ENCODE measurements at regions not wholly inside any gene's neighbourhood (a gene's known extent, or its start where the extent isn't known, plus 50 kb on each side); places are given as distances from the start of the nearest gene placed in this dataset.

GRCh38 chr3:145224886-145225285 is 936.1 kb downstream of the PLOD2 start:
- ChIA-PET POLR2A (no interaction called here), CTCF (no interaction called here)
- ATAC-seq (ENCODE audit: poor library complexity), result no peak

GRCh38 chr3:145243875-145244274 is 917.1 kb downstream of the PLOD2 start:
- no peak overlapping the region for H3K27ac Mint-ChIP-seq

More at GRCh38 chr3:145224886-145225285, 936.1 kb downstream of the PLOD2 start:
- no peak overlapping the region for H3K4me3 ChIP-seq (ENCODE audit: low read length)
- intact Hi-C loops (cut with DNase I, micrococcal nuclease), result no loop called here
- no peaks in the 10 kb centered on the region for H3K36me3 ChIP-seq (ENCODE audit: insufficient read depth, low read length)
- DNase-seq, result no peak
- Mint-ChIP-seq H3K27ac (no peak overlapping the region), H3K9me3 (peaks cover 9% of the 10 kb centered on the region), H3K4me3 (no peak overlapping the region), H3K4me1 (ENCODE audit: low read depth) (no peaks in the 10 kb centered on the region), H3K27me3 (no peaks in the 10 kb centered on the region), H3K36me3 (ENCODE audit: low read depth) (no peaks in the 10 kb centered on the region)
- H3K27ac ChIP-seq (ENCODE audit: low read depth in 1 of 2, low read length in 2 of 2), result no peak overlapping the region
- TF ChIP-seq CTCF (IDR thresholded peaks at IDR 0.05), result no peak
- H3K9me3 ChIP-seq (ENCODE audit: control insufficient read depth in 1 of 2, insufficient read depth in 1 of 2, low read length in 2 of 2), result peaks cover 3 to 4% of the 10 kb centered on the region in 2 experiments
- no peaks in the 10 kb centered on the region for H3K4me1 ChIP-seq (ENCODE audit: insufficient read depth, low read length)
- no peaks in the 10 kb centered on the region for H3K27me3 ChIP-seq (ENCODE audit: control insufficient read depth in 1 of 2, insufficient read depth in 2 of 2, low read length in 2 of 2)

GRCh38 chr3:145244327-145244726 is 916.7 kb downstream of the PLOD2 start:
- intact Hi-C loops (cut with DNase I, micrococcal nuclease), result no loop called here

More at GRCh38 chr3:145243875-145244274, 917.1 kb downstream of the PLOD2 start:
- H3K36me3 ChIP-seq (ENCODE audit: insufficient read depth, low read length), result no peaks in the 10 kb centered on the region
- peaks cover 9% of the 10 kb centered on the region for H3K9me3 Mint-ChIP-seq
- intact Hi-C loops (cut with DNase I, micrococcal nuclease), result no loop called here
- H3K4me1 ChIP-seq (ENCODE audit: insufficient read depth, low read length), result no peaks in the 10 kb centered on the region
- POLR2A ChIA-PET, result no interaction called here
- no peaks in the 10 kb centered on the region for H3K27me3 ChIP-seq (ENCODE audit: control insufficient read depth in 1 of 2, insufficient read depth in 2 of 2, low read length in 2 of 2)
- H3K36me3 Mint-ChIP-seq (ENCODE audit: low read depth), result no peaks in the 10 kb centered on the region
- ATAC-seq (ENCODE audit: poor library complexity), result no peak
- H3K9me3 ChIP-seq (ENCODE audit: control insufficient read depth in 1 of 2, insufficient read depth in 1 of 2, low read length in 2 of 2), result peaks cover 3 to 9% of the 10 kb centered on the region in 2 experiments
- H3K4me3 Mint-ChIP-seq, result no peak overlapping the region
- H3K4me3 ChIP-seq (ENCODE audit: low read length), result no peak overlapping the region
- CTCF ChIA-PET, result no interaction called here
- no peaks in the 10 kb centered on the region for H3K27me3 Mint-ChIP-seq
- no peak for TF ChIP-seq CTCF (IDR thresholded peaks at IDR 0.05)
- no peaks in the 10 kb centered on the region for H3K4me1 Mint-ChIP-seq (ENCODE audit: low read depth)
- H3K27ac ChIP-seq (ENCODE audit: low read depth in 1 of 2, low read length in 2 of 2), result no peak overlapping the region
- no peak for DNase-seq

More at GRCh38 chr3:145244327-145244726, 916.7 kb downstream of the PLOD2 start:
- Mint-ChIP-seq H3K4me3 (no peak overlapping the region), H3K27ac (no peak overlapping the region), H3K27me3 (no peaks in the 10 kb centered on the region), H3K4me1 (ENCODE audit: low read depth) (no peaks in the 10 kb centered on the region), H3K9me3 (peaks cover 9% of the 10 kb centered on the region), H3K36me3 (ENCODE audit: low read depth) (no peaks in the 10 kb centered on the region)
- ChIA-PET POLR2A (no interaction called here), CTCF (no interaction called here)
- no peaks in the 10 kb centered on the region for H3K4me1 ChIP-seq (ENCODE audit: insufficient read depth, low read length)
- H3K9me3 ChIP-seq (ENCODE audit: control insufficient read depth in 1 of 2, insufficient read depth in 1 of 2, low read length in 2 of 2), result peaks cover 7 to 9% of the 10 kb centered on the region in 2 experiments
- no peaks in the 10 kb centered on the region for H3K27me3 ChIP-seq (ENCODE audit: control insufficient read depth in 1 of 2, insufficient read depth in 2 of 2, low read length in 2 of 2)
- no peak overlapping the region for H3K27ac ChIP-seq (ENCODE audit: low read depth in 1 of 2, low read length in 2 of 2)
- DNase-seq (no peak), ATAC-seq (ENCODE audit: poor library complexity) (no peak)
- no peaks in the 10 kb centered on the region for H3K36me3 ChIP-seq (ENCODE audit: insufficient read depth, low read length)
- no peak for TF ChIP-seq CTCF (IDR thresholded peaks at IDR 0.05)
- no peak overlapping the region for H3K4me3 ChIP-seq (ENCODE audit: low read length)
